CD4-positive, alpha-beta T cell treated with Interleukin-15 for 4 hours (primary cell): ENCODE measurements at regions not wholly inside any gene's neighbourhood (a gene's known extent, or its start where the extent isn't known, plus 50 kb on each side); places are given as distances from the start of the nearest gene placed in this dataset.
"Not testable (repeated sequence)": the region's sequence is repeated elsewhere in the genome, so short reads cannot be mapped to it uniquely, and the experiment has no call there.

Experiments
- DNase-seq: peaks from one replicate; pipeline ENCODE4 v3.0.0-alpha.2; 2020; ENCODE audit warnings: low spot score

DNA sequence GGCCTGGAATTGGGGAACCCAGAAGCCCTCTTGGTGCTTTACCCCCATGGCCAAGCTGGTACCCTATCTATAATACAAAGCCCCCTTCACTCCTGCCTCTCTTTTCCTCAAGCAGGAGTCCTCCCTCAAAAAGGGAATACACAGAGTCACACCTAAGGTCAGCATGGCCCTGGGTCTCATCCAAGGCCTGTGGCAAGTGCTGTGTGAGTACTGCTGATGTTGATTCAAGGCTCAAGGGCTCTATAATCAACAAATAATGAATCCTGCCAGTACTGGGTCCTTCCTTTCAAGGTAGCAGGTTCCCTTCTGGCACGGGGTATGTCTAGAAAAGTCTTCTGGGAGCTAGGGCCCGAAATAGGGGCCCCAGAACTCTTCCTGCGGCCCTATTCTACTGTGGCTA lies 187.3 kb downstream of the CYB561 start:
- DNase-seq: no peak

DNA sequence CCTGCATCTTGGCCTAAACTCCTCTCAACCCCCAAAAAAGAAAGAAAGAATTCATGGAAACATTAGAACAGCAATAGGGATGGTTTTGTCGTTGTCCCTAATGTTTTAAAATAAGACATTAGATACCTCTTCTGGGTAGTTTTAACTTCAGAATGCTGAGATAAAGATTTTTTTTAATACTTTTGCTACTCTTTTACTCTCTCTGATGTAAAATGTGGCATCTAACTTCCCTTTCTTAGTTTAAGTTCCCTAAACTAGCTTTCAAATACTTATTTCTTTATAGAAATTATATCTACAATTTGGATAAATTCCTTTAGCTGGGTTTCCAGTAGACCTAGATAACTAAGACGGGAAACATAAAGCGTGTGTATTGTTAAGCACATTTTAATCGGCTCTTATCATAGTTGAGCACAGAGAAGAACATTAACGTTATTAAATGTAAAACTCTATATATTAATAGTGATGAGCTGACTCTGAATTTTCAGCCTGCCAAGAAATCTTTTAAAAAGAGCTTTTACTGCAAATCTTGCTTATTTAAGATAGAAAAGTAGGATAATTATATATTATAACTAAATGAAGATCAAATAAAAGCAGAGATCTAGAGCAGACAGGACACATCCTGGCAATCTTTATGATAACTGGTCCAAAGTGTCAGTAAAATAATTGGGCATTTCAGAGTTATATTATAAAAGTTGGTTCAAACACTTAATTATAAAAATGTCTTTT lies 183.2 kb downstream of the CYB561 start:
- DNase-seq: no peak

- no peak for DNase-seq
Observed at GRCh38 chr17:63265526-63265925, 180.6 kb downstream of the CYB561 start.

DNA sequence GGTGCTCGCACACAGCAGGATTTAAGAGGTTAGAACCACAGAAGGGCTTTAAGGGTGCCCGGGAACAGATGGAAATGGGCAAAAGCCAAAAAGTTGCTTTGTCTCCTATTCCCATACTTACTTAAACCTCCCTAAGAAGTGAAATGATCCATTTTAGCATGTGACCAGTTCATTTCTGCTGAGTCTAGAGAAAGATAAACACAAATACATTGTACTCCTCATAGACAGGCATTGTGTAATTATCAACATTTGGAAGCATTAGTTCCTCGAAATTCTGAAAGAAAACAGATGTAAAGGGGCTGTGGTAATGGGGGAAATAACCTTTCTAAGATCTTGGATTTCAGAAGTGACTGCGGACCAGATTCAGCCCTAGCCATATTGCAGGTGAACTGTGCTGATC lies 178.3 kb downstream of the CYB561 start:
- no peak for DNase-seq

GRCh38 chr17:63268827-63269226 lies 177.3 kb downstream of the CYB561 start:
- no peak for DNase-seq

DNA sequence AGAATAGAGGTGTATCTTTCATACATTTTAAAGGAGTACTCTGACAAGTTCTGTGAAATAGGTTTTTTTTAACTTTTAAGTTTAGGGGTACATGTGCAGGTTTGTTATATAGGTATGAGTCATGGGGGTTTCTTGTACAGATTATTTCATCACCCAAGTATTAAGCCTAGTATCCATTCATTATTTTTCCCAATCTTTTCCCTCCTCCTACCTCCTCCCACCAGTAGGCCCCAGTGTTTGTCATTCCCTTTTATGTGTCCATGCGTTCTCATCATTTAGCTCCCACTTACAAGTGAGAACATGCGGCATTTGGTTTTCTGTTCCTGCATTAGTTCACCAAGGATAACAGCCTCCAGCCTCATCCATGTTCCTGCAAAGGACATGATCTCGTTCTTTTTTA lies 175.5 kb downstream of the CYB561 start:
- no peak for DNase-seq

DNA sequence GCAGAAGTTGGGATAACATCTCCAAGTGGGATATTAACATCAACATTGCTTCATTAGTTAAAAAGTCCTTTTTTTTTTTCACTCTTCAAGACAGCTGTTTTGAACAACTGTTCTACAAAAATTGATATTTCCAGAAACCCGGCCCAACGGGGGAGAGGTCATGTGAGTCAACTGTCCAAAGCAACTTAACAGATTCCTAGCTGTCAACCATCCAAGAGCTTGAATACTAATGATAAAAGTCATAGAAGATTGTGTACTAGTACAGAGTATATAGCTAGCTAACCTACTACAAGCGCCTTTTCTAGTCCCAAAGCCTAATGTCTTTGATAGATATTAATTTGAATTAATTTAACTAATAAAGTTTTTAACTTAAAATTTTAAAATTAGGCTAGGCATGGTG lies 172.0 kb downstream of the CYB561 start:
- DNase-seq: no peak

DNA sequence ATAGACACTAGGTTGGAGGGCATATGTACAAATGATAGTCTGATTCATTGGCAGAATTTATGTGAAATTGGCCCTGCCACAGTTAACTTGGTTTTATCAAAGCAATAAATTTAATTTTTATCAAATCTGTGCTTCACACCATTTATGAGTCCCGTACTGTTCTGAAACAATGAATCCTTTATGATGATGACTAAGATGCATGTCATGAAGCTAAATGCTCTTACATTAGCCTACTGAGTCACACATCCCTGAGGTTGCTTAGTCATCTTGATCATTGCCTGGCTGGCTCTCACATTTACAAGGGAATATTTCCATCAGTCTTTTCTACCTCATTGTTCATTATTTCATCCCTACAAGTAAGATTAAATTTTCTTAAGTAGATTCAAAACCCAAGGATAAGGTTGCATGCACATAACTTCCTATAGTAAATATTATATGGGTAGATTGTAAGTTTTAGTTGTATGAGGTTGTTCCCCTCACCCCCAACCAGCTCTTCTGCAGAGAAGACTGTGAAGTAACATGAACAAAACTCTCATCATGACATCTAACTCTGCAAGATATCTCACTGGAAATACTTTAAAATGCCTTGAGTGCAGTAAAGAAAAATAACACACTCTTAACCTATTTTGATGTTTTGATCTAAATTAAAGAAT lies 170.7 kb downstream of the CYB561 start:
- peak; percentile 1 for DNase-seq

GRCh38 chr17:63275971-63276745 lies 169.9 kb downstream of the CYB561 start:
- no peak for DNase-seq

DNA sequence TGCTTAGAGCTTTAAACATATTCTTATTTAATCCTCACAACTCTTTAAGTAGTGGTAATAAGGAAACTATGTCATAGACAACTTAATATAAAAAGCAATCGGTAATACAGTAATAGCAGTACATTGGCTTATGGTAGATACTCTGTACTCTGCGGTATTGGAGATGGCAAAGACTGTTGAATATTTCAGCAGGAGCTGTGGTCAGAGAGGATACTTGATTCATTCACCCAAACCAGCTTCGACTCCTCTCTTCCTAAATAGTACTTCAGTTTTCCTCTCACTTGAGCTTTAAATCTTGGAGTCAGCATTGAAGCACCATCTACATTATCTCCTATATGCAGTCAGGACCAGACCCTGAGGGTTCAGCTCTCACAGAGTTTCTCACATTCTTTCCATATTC lies 169.3 kb downstream of the CYB561 start:
- no peak for DNase-seq

GRCh38 chr17:63277629-63278028 lies 168.5 kb downstream of the CYB561 start:
- DNase-seq: no peak

DNA sequence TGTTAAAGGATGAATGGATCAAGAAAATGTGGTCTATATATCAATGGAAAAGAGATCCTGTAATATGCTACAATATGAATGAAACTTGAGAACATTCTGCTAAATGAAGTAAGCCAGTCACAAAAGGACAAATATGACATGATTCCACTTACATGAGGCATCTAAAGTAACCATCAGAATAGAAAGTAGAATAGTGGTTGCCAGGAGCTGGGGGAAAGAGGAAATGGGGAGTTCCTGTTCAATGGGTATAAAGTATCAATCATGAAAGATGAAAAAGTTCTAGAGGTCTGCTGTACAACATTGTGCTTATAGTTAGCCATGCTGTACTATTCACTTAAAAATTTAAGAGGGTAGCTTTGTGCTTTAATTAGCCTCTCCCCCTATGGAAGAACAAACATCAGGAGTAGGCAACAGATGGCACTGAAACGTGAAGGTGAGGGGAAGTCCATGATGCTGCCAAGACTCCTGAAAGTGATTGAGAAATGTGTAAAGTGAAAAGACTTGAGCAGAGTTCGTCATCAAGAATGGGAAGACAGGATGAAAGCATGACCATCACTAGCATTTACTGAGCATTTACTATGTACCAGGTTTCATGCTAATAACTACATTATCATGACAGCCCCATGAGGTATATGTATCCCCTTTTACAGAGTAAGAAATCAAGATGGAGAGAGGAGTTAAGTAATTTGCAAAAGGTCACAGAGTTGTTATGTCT lies 167.2 kb downstream of the CYB561 start:
- no peak for DNase-seq

DNA sequence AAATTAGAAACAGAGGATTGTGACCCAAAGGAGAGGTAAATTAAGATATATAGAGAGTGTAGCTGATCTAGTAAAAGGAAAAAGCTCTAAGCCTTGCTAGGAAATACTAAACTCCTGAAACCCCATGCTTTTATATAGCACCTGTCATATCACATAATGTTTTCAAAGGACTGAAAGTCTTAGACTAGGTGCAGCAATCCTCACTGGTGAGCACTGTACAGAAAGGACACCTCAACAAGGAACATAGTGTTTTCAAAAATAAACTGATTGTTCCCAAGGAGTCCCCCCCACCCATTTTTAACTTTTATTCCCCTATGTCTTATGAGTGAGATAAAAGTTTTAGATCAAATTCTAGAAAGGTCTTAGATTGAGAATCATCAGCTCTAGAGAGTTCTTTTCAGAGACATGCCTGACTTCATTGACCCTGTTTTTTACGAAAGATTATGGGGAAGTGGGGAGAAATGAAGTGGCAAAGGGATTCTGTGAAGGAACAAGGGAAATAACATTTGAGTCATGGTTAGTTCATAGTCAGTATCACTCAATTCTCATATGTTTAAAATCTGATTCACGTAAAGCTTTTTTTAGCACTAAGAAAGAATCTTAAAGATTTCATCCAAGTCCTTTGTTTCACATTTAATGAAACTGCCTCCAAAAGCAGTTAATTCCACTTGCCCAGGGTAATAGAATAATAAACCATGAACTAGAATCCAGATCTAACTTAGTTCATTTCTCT lies 166.4 kb downstream of the CYB561 start:
- no peak for DNase-seq

- DNase-seq: no peak
Observed at GRCh38 chr17:63282455-63282854, 163.7 kb downstream of the CYB561 start.

GRCh38 chr17:63285551-63285950 lies 160.6 kb downstream of the CYB561 start:
- no peak for DNase-seq

- no peak for DNase-seq
Observed at GRCh38 chr17:63286254-63286653, 159.9 kb downstream of the CYB561 start.

GRCh38 chr17:63287006-63287405 lies 159.1 kb downstream of the CYB561 start:
- DNase-seq: not testable (repeated sequence)

- DNase-seq: no peak
Observed at GRCh38 chr17:63289931-63290330, 156.2 kb downstream of the CYB561 start.

- no peak for DNase-seq
Observed at GRCh38 chr17:63290351-63290750, 155.8 kb downstream of the CYB561 start.

- no peak for DNase-seq
Observed at GRCh38 chr17:63290784-63291183, 155.3 kb downstream of the CYB561 start.

- no peak for DNase-seq
Observed at GRCh38 chr17:63291258-63291657, 154.8 kb downstream of the CYB561 start.

DNA sequence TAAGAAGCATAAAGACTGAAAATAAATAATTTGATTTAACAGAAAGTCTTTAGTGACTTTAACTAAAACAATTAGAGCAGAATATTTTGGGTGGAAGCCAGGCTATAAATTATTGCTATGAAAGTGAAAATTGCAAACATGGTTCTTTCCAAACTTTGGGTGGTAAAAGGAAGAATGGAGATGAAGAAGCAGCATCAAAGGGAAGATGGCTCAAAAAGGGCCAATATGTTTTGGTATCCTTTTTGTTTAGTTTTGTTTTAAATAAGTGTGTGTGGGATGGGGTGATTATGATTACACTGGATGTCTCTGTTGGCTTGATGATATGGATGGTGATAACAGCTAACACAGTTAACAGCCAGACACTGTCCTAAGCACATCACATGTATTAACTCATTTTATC lies 153.7 kb downstream of the CYB561 start:
- DNase-seq: no peak
